IgD-negative memory B cell (primary cell): ENCODE measurements at regions not wholly inside any gene's neighbourhood (a gene's known extent, or its start where the extent isn't known, plus 50 kb on each side); places are given as distances from the start of the nearest gene placed in this dataset.
"Not testable (repeated sequence)": the region's sequence is repeated elsewhere in the genome, so short reads cannot be mapped to it uniquely, and the experiment has no call there.

Experiments used
- H3K27ac Mint-ChIP-seq, 3 donors: one replicate each; pipeline ENCODE4 v1.8.0; 2020 to 2022; ENCODE audit warnings: mild to moderate bottlenecking in 3 of 3, mixed read lengths in 3 of 3, moderate library complexity in 1 of 3
- H3K27me3 Mint-ChIP-seq: one replicate; pipeline ENCODE4 v1.8.0; 2021; ENCODE audit warnings: mixed read lengths
- H3K36me3 Mint-ChIP-seq: one replicate; pipeline ENCODE4 v1.8.0; 2020; ENCODE audit warnings: mild to moderate bottlenecking, mixed read lengths
- H3K4me1 Mint-ChIP-seq, 3 donors: one replicate each; pipeline ENCODE4 v1.8.0; 2020 to 2022; ENCODE audit warnings: mixed read lengths in 3 of 3, mild to moderate bottlenecking in 1 of 3
- H3K4me3 Mint-ChIP-seq, 4 donors: one replicate each; pipeline ENCODE4 v1.8.0; 2020 to 2022; ENCODE audit warnings: mild to moderate bottlenecking in 4 of 4, mixed read lengths in 4 of 4, moderate library complexity in 3 of 4
- H3K9me3 Mint-ChIP-seq, 3 donors: one replicate each; pipeline ENCODE4 v1.8.0; 2020 to 2021; ENCODE audit warnings: mixed read lengths in 3 of 3, mild to moderate bottlenecking in 1 of 3

DNA sequence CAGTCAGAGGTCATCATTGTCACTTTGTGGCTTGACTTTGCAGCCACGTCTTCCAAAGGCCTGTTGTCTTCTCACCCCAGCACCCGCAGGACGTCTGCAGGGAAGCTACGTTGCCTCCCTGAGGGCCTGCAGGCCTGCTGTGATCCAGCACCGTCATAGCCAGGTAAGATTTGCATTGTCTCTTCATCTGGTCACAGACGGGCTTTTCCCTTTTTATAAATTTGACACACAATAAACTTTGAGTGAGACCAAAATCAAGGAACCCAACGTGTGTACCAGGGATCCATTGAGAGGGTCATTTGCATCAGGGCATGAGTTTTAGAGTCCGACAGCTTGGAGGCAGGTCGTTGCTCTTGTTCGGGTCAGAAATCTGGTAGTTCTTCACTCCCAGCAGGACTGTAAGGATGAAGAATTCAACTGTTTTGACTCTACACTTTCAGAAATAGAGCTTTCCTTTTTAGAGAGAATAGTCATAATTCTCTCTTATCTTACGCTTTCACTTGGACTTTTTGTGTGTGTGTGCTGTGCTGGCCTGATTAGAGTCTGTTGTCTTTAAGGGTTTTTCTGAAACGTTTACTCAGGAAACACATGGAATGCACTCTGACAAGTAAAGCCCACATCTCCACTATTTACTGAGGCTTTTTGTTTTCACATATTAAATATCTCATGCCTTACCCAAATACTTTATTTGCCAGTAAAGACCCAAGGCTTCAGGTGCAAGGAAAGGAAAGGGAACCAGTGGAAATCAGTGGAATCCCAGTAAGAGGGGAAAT is 177.2 kb upstream of the TAB2 start:
- H3K9me3 Mint-ChIP-seq: peaks cover 0 to 3% (median 0%) of the 10 kb centered on the region in 3 donors
- H3K27me3 Mint-ChIP-seq: peaks cover 1% of the 10 kb centered on the region
- H3K4me1 Mint-ChIP-seq: peaks cover 13 to 18% (median 14%) of the 10 kb centered on the region in 3 donors
- H3K27ac Mint-ChIP-seq: peak overlapping the region in 2 of 3 donors; percentile 6 to 93
- H3K36me3 Mint-ChIP-seq: no peaks in the 10 kb centered on the region
- H3K4me3 Mint-ChIP-seq: peak overlapping the region in 3 of 4 donors; percentile 53 to 87 (median 54)

DNA sequence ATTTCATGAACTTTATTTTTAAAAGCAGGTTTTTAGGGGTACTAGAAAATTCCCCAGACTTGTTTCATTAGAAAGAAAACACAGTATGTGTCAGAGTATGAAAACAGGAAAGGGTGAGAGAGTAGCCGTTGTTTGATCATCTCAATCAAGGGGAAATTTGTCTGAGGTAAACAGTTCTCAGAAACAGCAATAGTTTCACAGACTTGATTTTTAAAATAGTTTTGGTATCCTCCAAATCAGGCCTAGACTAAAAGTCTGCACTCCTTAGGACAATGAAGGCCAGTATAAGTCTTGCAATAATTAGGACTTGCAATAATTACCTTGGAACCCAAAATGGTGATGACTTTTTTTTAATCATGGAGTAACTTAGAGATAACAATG is 176.6 kb upstream of the TAB2 start:
- peaks cover 13 to 18% (median 14%) of the 10 kb centered on the region in 3 donors for H3K4me1 Mint-ChIP-seq

DNA sequence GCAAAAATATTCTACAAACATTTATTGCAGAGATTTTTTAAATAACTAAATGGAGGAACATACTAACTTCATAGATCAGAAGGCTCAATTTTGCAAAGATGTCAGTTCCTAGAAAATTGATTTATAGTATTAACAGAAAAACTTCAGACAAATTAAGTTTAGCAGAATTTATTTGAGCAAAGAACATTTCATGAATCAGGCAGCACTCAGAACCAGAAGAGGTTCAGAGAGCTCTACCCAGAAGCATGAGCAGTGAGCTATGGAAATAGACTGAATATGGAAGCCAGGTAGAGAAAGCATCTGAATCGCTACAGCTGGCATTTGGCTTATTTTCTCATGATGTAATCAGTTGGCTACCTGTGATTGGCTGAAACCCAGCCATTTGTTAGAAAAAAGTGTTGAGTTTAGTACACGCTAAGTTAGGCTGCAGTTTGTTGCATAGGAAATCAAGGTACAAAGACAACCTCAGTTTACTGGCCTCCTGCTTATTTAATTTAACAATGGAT is 174.5 kb upstream of the TAB2 start:
- Mint-ChIP-seq H3K4me3 (no peak overlapping the region), H3K36me3 (peaks cover 2% of the 10 kb centered on the region), H3K27ac (no peak overlapping the region), H3K4me1 (peaks cover 13 to 19% (median 18%) of the 10 kb centered on the region in 3 donors), H3K9me3 (peaks cover 0 to 3% (median 0%) of the 10 kb centered on the region in 3 donors), H3K27me3 (peaks cover 1% of the 10 kb centered on the region)

More for the DNA sequence above, 176.6 kb upstream of the TAB2 start:
- Mint-ChIP-seq H3K27ac (peak overlapping the region in 2 of 3 donors; percentile 6 to 93), H3K4me3 (peak overlapping the region in 3 of 4 donors; percentile 12 to 87 (median 53)), H3K36me3 (no peaks in the 10 kb centered on the region), H3K27me3 (peaks cover 1% of the 10 kb centered on the region), H3K9me3 (peaks cover 0 to 3% (median 0%) of the 10 kb centered on the region in 3 donors)

DNA sequence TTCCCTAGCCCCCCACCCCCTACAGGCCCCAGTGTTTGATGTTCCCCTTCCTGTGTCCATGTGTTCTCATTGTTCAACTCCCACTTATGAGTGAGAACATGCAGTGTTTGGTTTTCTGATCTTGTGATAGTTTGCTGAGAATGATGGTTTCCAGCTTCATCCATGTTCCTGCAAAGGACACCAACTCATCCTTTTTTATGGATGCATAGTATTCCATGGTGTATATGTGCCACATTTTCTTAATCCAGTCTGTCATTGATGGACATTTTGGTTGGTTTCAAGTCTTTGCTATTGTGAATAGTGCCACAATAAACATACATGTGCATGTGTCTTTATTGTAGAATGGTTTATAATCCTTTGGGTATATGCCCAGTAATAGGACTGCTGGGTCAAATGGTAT is 171.7 kb upstream of the TAB2 start:
- H3K27me3 Mint-ChIP-seq, H3K36me3 Mint-ChIP-seq, H3K4me1 Mint-ChIP-seq, H3K27ac Mint-ChIP-seq, H3K4me3 Mint-ChIP-seq, H3K9me3 Mint-ChIP-seq: not testable (repeated sequence)

DNA sequence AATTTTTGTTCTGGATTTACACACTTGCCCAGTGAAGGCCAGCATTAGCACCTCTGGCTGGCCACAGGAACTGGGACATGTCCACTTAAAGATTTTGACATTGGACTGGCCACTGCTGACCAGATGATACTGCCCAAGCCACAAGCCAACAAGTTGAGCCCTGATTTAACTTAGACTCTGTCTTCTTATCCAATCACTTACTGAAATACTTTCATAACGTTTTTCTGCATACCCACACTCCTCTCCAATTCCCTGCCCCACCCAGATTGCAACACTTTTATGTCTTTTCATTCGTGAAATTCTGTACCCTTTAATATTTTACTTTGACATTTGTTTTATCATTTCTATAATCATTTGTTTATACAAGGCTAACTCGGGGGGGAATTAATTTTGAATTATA is 170.3 kb upstream of the TAB2 start:
- Mint-ChIP-seq H3K27me3 (no peaks in the 10 kb centered on the region), H3K27ac (no peak overlapping the region), H3K36me3 (peaks cover 2% of the 10 kb centered on the region), H3K4me3 (no peak overlapping the region), H3K9me3 (peaks cover 0 to 3% (median 0%) of the 10 kb centered on the region in 3 donors), H3K4me1 (peaks cover 0 to 6% (median 0%) of the 10 kb centered on the region in 3 donors)

DNA sequence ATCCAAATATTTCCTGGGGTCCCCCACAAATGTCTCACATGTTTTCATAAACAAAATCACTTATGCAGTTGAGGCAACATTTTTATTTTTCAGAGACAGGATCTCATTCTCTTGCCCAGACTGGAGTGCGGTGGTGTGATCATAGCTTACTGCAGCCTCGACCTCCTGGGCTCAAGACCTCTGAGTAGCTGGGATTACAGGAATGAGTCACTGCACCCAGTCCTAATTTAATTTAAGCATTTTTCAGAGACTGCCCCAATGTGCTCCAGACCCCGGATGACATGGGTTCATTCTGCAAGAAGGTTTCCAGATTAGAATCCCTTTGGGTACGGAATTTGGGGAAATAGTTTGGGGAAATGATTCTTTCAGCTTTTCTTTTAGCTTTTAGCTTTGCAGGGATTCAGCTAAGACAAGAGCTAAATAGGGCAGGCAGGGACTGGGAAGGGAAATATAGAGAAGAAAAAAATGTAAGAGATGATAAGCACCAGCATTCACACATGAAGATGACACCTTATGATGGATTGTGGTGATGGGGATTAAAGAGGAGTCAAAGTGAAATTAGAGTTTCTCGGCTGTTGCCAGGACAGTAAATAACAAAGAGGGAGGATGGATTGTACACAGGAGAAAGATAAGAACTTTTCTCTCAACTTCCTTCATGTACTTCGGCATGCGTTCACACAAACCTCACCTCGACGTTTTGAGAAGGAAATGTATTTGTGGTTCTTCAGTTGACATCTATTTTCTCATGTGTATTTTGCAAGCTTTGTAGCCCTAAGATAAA is 169.4 kb upstream of the TAB2 start:
- H3K27me3 Mint-ChIP-seq: no peaks in the 10 kb centered on the region
- H3K36me3 Mint-ChIP-seq: peaks cover 2% of the 10 kb centered on the region
- H3K9me3 Mint-ChIP-seq: peaks cover 0 to 3% (median 0%) of the 10 kb centered on the region in 3 donors
- no peak overlapping the region for H3K27ac Mint-ChIP-seq
- H3K4me3 Mint-ChIP-seq: no peak overlapping the region
- peaks cover 0 to 6% (median 0%) of the 10 kb centered on the region in 3 donors for H3K4me1 Mint-ChIP-seq

DNA sequence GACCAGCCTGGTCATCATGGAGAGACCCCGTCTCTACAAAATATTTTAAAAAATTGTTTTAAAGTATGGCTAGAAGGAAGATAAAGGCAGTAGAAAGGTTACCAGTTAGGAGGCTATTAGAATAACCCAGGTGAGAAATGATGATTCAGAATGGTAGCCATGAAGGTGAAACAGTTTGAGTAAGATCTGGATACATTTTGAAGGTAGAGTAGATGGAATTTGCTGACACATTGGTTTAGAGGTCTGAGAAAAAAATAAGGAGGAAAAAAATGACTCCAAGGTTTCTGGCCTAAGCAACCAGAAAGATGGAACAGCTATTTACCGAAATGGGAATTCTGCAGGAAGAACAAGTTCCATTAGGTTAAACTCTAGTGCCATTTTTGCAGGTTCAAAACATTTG is 167.9 kb upstream of the TAB2 start:
- Mint-ChIP-seq H3K9me3 (no peaks in the 10 kb centered on the region), H3K4me3 (no peak overlapping the region), H3K4me1 (peaks cover 0 to 6% (median 0%) of the 10 kb centered on the region in 3 donors), H3K27ac (no peak overlapping the region), H3K36me3 (peaks cover 2% of the 10 kb centered on the region), H3K27me3 (no peaks in the 10 kb centered on the region)

DNA sequence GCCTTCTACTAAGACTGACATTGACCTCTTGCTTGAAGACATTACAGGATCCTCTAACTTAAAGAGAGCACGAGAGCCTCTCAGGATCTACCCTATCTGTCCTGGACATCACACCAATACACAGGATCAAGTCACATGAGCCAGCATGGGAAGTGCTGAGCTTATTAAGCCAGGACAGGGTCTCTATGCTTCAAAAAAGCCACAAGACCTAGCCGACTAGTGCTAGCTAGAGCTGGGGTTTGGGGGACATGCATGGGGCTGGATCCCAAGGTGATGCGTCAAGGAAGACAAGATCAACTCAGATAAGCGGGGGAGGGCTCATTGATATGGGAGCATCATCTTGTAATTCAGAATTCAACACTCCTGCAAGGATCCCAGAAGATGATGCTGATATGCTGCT is 167.2 kb upstream of the TAB2 start:
- H3K36me3 Mint-ChIP-seq: peaks cover 2% of the 10 kb centered on the region
- H3K27ac Mint-ChIP-seq: peak overlapping the region in 1 of 3 donors; percentile 45
- H3K4me3 Mint-ChIP-seq: no peak overlapping the region
- peaks cover 0 to 6% (median 0%) of the 10 kb centered on the region in 3 donors for H3K4me1 Mint-ChIP-seq
- H3K9me3 Mint-ChIP-seq: no peaks in the 10 kb centered on the region
- no peaks in the 10 kb centered on the region for H3K27me3 Mint-ChIP-seq

DNA sequence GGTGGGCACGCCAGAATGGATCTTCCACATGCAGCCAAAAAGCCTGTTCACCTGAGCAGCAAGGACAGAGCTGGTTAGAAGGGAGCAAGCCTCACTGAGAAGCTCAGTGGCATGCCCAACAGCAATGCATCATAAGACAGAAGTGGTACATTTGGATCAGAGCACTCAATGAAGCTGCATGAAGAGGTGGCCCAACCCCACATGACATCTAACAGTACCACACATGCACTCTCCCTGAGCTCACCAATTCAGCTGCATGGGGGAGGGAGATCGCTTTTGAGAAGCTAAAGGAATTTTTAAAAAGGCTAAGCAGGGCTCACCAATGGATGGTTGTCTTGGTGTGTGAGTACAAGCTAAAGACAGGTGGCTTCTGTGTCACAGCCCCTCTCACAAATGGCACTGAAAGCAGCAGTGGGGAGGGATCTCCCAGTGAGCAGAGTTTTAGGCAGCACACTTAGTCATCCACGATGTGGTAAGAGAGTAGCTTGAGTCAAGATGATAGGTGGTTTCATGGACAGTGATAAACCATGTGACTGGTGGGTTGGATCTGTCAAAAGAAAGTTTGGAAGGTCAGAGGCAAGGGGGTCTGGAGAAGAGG is 166.6 kb upstream of the TAB2 start:
- peaks cover 2% of the 10 kb centered on the region for H3K36me3 Mint-ChIP-seq
- H3K9me3 Mint-ChIP-seq: no peaks in the 10 kb centered on the region
- H3K27ac Mint-ChIP-seq: peak overlapping the region in 1 of 3 donors; percentile 45
- no peaks in the 10 kb centered on the region for H3K27me3 Mint-ChIP-seq
- H3K4me1 Mint-ChIP-seq: peaks cover 0 to 6% (median 0%) of the 10 kb centered on the region in 3 donors
- H3K4me3 Mint-ChIP-seq: no peak overlapping the region

DNA sequence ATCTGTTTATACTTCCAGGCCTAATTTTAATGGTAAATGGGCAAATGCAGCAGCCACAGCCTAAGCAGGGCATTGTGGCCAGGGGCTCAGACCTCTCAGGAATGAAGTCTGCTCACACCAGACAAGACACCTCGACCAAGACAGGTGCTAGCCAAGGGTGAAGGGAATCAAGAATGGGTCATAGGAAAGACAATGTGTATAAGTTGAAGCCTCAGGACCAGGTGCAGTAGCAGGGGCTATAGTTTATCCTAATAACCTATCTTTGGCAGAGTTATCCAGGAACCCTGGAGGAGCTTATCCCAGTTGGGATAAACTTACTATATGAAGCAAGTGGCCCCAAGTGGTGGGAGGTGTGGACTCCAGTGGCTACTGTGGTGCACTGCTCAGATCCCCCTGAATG is 165.0 kb upstream of the TAB2 start:
- Mint-ChIP-seq H3K27me3 (no peaks in the 10 kb centered on the region), H3K36me3 (no peaks in the 10 kb centered on the region), H3K27ac (no peak overlapping the region), H3K4me1 (no peaks in the 10 kb centered on the region), H3K4me3 (no peak overlapping the region), H3K9me3 (no peaks in the 10 kb centered on the region)

DNA sequence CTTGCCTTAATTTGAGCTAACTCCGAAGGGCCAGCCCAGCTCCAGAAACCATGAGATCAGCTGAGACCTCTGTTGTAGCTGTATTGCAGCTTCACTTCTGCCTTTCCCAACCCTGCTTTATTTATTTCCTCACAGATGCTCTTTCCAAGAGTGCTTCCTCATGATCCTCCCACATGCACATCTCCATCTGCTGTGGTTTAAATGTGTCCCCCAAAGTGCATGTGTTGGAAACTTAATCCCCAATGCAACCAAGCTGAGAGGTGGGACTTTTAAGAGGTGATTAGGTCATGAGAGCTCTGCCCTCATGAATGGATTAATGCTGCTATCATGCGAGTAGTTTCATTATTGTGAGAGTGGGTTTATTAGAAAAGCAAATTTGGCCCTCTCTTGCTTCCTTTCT is 164.4 kb upstream of the TAB2 start:
- no peak overlapping the region for H3K4me3 Mint-ChIP-seq
- no peak overlapping the region for H3K27ac Mint-ChIP-seq
- H3K9me3 Mint-ChIP-seq: no peaks in the 10 kb centered on the region
- H3K4me1 Mint-ChIP-seq: peaks cover 0 to 1% (median 0%) of the 10 kb centered on the region in 3 donors
- H3K36me3 Mint-ChIP-seq: no peaks in the 10 kb centered on the region
- H3K27me3 Mint-ChIP-seq: no peaks in the 10 kb centered on the region

DNA sequence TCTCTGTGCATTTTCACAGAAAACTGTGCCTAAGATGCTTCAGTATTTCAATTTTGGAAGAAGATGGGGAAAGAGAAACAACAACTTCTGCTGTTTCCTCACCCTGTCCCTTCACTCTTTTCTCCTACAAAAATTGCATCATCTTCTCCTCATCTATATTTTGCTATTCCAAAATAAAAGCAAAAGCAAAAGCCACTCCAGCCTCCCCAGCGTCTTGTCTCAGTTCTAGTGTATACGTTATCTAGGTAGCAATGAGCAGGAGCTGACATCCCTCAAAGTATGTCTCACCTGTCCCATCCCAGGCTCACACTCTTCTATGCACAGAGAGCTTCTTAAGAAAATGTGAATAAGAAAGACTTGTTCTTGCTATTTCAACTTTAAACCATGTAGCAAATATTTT is 163.8 kb upstream of the TAB2 start:
- Mint-ChIP-seq H3K9me3 (no peaks in the 10 kb centered on the region), H3K27me3 (no peaks in the 10 kb centered on the region), H3K4me1 (peaks cover 0 to 1% (median 0%) of the 10 kb centered on the region in 3 donors), H3K27ac (no peak overlapping the region), H3K4me3 (no peak overlapping the region), H3K36me3 (no peaks in the 10 kb centered on the region)

DNA sequence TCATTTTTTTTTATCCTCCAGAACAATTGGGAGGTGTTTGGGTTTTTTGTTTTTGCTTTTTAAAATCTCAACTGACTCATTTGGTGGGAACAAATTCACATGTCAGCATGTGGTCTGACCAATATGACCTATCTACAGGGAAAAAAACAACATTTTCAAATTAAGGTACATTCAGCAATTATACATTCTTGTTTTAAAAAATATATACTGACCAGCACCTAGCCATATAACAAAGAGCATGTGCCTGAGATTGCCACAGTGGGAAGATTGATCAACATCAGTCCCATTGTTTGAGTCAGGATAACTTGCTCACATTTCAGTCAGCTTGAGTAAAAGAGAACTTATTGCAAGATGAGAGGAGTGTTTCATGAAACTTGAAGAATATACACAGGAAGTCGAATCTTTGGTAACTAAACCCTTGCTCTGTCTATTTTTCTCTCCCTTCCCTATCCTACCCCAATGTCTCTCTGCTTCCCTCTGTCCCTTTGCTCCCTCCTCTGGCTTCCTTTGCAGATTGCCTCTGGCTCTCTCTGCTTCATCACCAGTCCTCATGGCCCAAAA is 163.2 kb upstream of the TAB2 start:
- Mint-ChIP-seq H3K9me3 (no peaks in the 10 kb centered on the region), H3K27me3 (no peaks in the 10 kb centered on the region), H3K36me3 (no peaks in the 10 kb centered on the region), H3K27ac (no peak overlapping the region), H3K4me1 (peaks cover 0 to 6% (median 1%) of the 10 kb centered on the region in 3 donors), H3K4me3 (no peak overlapping the region)

DNA sequence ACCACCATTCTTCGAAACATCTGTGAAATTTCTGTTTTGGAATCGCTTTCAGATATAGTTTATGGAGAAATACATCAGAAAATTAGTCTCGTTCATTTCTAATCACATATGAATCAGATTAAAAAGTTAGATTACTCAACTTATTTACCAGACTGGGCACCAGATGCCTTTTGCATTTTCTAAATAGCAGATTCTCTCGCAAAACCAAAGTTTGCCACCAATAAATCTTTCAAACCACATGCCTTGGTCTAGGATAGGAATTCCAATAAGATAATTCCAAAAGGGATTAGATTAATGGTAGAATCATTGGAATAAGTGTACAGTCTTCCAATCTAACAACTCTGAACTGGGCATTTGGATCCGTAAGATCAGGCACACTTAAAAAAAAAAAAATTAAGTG is 160.4 kb upstream of the TAB2 start:
- Mint-ChIP-seq H3K27ac (no peak overlapping the region), H3K27me3 (no peaks in the 10 kb centered on the region), H3K4me3 (no peak overlapping the region), H3K4me1 (peaks cover 0 to 7% (median 1%) of the 10 kb centered on the region in 3 donors), H3K36me3 (no peaks in the 10 kb centered on the region), H3K9me3 (peaks cover 0 to 2% (median 0%) of the 10 kb centered on the region in 3 donors)

DNA sequence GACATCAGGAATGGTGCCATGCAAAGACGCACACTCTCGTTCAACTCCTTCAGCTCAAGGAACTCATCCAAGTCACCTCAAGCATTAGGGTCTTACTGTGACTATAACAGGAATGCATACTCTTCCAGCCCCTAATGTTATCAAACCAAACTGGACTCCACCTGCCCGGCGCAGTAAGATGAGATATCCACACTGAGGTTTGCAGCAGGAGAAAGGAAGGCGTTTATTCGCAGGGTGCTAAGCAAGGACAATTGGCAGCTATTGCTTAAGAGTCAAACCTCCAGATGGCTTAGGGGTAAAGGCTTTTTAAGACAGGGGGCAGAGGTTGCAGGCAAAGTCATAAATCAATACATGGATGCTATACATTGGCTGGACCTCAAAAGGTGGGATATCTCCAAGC is 159.4 kb upstream of the TAB2 start:
- H3K4me1 Mint-ChIP-seq: peaks cover 0 to 7% (median 1%) of the 10 kb centered on the region in 3 donors
- no peaks in the 10 kb centered on the region for H3K27me3 Mint-ChIP-seq
- H3K27ac Mint-ChIP-seq: no peak overlapping the region
- H3K9me3 Mint-ChIP-seq: peaks cover 0 to 2% (median 0%) of the 10 kb centered on the region in 3 donors
- no peaks in the 10 kb centered on the region for H3K36me3 Mint-ChIP-seq
- no peak overlapping the region for H3K4me3 Mint-ChIP-seq
